HEK293T (cell line): ENCODE measurements at regions not wholly inside any gene's neighbourhood (a gene's known extent, or its start where the extent isn't known, plus 50 kb on each side); places are given as distances from the start of the nearest gene placed in this dataset.

ENCODE experiments used
- CTCF ChIA-PET: fragments of 350-600 bp; formaldehyde crosslinking; extraction: SDS; loops from one replicate; lab custom pipeline; 2021; ENCODE audit warnings: antibody characterized with exemption, inconsistent platforms; lab: Yijun Ruan, JAX
- POLR2A ChIA-PET: fragments of 350-600 bp; formaldehyde crosslinking; extraction: SDS; loops from one replicate; lab custom pipeline; 2020; ENCODE audit warnings: antibody characterized with exemption, inconsistent platforms; lab: Yijun Ruan, JAX
- DNase-seq: peaks from one replicate; pipeline ENCODE4 v3.0.0; 2012; ENCODE audit warnings: mixed read lengths; ENCODE audit errors: extremely low spot score
- ARNT ChIP-seq: fragments of 450-650 bp; IDR thresholded peaks from 2 replicates; pipeline ENCODE4 v1.6.1; 2017; ENCODE audit warnings: mild to moderate bottlenecking
- BHLHE40 ChIP-seq: fragments of 450-650 bp; IDR thresholded peaks from 2 replicates; pipeline ENCODE4 v1.6.1; 2016; ENCODE audit warnings: mild to moderate bottlenecking, moderate library complexity, borderline replicate concordance
- CTBP1 ChIP-seq: fragments of 450-650 bp; IDR thresholded peaks from 2 replicates; pipeline ENCODE4 v1.6.1; 2016; ENCODE audit warnings: borderline replicate concordance
- ELF4 ChIP-seq: fragments of 450-650 bp; IDR thresholded peaks from 2 replicates; pipeline ENCODE4 v1.6.1; 2017; ENCODE audit warnings: antibody characterized with exemption
- FOXA1 ChIP-seq: fragments of 450-650 bp; IDR thresholded peaks from 2 replicates; pipeline ENCODE4 v1.6.1; 2016; ENCODE audit warnings: mild to moderate bottlenecking
- FOXK2 ChIP-seq: fragments of 450-650 bp; IDR thresholded peaks from 2 replicates; pipeline ENCODE4 v1.6.1; 2016; ENCODE audit warnings: mild to moderate bottlenecking
- FOXM1 ChIP-seq: fragments of 450-650 bp; IDR thresholded peaks from 2 replicates; pipeline ENCODE4 v1.6.1; 2017; ENCODE audit warnings: mild to moderate bottlenecking, borderline replicate concordance
- HDGF ChIP-seq: fragments of 450-650 bp; IDR thresholded peaks from 2 replicates; pipeline ENCODE4 v1.6.1; 2017; ENCODE audit warnings: antibody characterized with exemption, borderline replicate concordance
- L3MBTL2 ChIP-seq: fragments of 450-650 bp; conservative IDR thresholded peaks from 2 replicates; pipeline ENCODE4 v1.6.1; 2016; ENCODE audit warnings: mild to moderate bottlenecking
- LEF1 ChIP-seq: fragments of 450-650 bp; IDR thresholded peaks from 2 replicates; pipeline ENCODE4 v1.6.1; 2017; ENCODE audit warnings: mild to moderate bottlenecking, borderline replicate concordance
- NFRKB ChIP-seq: fragments of 450-650 bp; IDR thresholded peaks from 2 replicates; pipeline ENCODE4 v1.6.1; 2016; ENCODE audit warnings: mild to moderate bottlenecking, moderate library complexity
- SP1 ChIP-seq: fragments of 450-650 bp; IDR thresholded peaks from 2 replicates; pipeline ENCODE4 v1.6.1; 2017
- SUZ12 ChIP-seq: fragments of 450-650 bp; IDR thresholded peaks from 2 replicates; pipeline ENCODE4 v1.6.1; 2016; ENCODE audit warnings: mild to moderate bottlenecking
- TARDBP ChIP-seq: fragments of 450-650 bp; IDR thresholded peaks from 2 replicates; pipeline ENCODE4 v1.6.1; 2016
- ZNF384 ChIP-seq: fragments of 450-650 bp; IDR thresholded peaks from 2 replicates; pipeline ENCODE4 v1.6.1; 2016
- TF ChIP-seq, protein P1 (sequence below): fragments of 450-650 bp; IDR thresholded peaks from 2 replicates; pipeline ENCODE4 v1.6.1; 2016

DNA sequence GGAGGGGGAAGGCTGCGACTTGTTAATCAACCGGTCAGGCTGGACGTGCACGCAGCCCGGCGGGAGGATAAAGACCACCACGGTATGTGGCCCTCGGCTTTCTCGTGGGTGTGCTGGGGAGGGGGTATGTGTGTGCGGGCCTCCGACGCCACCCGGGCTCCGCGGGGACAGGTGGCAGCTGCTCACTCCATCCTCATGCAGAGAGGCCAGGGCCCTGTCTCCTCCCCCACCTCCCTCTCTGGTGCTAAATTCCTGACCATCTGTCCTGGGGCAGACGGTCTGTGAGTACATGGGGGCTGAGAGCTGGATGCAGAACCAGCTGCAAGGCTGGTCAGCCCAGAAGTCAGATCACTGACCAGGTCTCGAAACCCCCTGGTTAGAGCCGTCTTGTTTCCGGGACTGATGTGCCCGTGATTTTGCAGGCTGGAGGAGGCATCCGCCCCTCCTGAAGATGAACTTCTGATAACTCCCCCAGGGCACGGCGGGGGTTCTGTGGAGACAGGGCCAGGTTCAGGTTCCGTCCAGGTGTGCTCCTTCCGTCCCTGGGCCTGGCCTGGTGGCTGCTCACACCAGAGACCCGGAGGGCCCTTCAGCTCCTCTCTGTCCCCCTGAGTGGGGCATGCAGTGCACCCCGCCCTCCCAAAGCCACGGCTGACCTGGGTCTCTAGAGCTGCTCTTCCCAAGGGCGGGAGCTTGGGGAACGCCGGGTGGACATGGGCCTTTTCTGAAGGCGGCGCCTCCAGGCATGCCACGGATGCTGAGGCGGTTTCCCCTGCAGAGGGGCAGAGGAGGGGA, 1119.7 kb downstream of the BRD1 start:
- no peak for DNase-seq
- TF ChIP-seq LEF1 = no peak
- TF ChIP-seq L3MBTL2 = no peak
- TF ChIP-seq ZNF384 = no peak
- TF ChIP-seq ARNT = no peak
- TF ChIP-seq SUZ12 = no peak
- TF ChIP-seq HDGF = no peak
- ChIA-PET CTCF (no interaction called here), POLR2A (no interaction called here)

DNA sequence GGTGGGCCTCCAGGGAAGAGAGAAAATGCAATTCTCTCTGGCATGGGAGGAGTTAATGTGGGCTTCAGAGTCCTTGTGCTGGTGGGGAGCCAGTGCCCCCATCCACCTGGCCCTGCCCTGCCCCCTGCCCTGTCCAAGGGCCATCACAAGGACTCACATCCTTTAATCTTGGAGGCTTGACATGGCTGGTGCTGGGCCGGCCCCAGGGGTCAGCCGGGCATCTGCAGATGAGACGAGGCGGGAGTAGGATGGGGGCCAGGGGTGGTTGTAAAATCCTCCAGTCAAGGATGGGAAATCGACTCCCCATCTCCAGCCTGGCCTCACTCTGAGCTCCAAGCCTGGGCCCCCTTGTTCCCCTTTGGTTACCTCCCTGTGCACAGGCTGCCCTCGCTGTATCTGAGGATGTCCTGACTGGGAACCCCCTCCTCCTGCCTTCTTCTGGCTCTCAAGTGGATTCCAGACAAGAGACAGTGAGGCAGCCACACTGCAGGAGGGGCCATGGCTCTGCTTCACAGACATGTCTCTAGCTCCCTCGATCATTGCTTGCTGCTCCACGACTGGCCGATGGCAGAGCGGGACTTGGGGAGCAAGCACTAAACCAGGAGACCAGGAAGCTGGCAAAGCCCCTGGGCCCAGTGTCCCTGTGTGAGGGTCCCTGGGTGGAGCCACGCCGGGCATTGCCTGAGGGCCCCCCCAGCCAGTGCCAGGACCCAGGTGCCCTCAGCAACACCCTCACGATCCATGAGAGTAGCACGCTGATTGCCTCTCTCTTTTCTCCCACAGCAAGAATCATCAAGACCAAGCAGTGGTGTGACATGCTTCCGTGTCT, 1120.5 kb downstream of the BRD1 start:
- ChIA-PET CTCF (no interaction called here), POLR2A (interaction anchor here (0.7 kb wide), 1 partner anchor 1208 kb away, joined by 3 read pairs; no protein-coding TSS in a partner anchor)
- no peak for TF ChIP-seq ZNF384
- no peak for TF ChIP-seq NFRKB
- no peak for TF ChIP-seq FOXK2
- no peak for TF ChIP-seq HDGF
- TF ChIP-seq, protein P1, sequence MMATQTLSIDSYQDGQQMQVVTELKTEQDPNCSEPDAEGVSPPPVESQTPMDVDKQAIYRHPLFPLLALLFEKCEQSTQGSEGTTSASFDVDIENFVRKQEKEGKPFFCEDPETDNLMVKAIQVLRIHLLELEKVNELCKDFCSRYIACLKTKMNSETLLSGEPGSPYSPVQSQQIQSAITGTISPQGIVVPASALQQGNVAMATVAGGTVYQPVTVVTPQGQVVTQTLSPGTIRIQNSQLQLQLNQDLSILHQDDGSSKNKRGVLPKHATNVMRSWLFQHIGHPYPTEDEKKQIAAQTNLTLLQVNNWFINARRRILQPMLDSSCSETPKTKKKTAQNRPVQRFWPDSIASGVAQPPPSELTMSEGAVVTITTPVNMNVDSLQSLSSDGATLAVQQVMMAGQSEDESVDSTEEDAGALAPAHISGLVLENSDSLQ = no peak
- TF ChIP-seq CTBP1 = no peak
- no peak for TF ChIP-seq L3MBTL2
- no peak for TF ChIP-seq SP1
- no peak for TF ChIP-seq SUZ12
- TF ChIP-seq BHLHE40 = no peak
- TF ChIP-seq ARNT = no peak
- TF ChIP-seq LEF1 = no peak
- TF ChIP-seq FOXM1 = no peak
- DNase-seq = no peak

DNA sequence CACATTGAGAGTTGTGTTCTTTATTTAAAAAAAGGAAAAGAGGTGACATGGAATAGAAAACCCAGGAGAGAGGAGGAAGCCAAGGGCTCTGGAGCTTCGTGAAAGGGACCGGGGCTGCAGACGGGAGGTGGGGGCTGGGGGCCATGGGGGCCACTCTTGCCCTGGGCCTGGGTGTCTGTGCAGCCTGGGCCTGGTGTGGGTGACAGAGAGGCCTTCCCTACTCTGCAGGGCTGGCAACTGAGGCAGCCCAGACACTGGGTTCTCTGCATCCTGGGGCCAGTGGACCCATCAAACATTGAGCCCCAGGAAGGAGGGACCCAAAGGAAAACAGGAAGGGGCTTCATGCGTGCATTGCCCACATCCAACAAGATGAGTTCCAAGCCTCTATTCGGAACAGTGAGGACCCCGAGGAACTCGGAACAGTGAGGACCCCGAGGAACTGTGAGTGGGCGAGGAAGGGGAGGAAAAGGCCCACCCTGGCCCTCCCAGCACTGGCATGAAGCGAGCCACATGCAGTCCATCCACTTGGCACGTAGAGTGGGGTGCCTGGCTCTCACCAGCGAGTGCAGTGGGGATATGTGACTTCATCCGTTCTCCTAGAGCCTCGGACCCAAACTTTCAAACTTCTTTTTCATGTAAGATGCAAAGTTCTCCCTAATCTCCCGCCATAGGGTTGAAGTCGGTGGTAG, 1121.6 kb downstream of the BRD1 start:
- ChIA-PET POLR2A (no interaction called here), CTCF (no interaction called here)
- TF ChIP-seq ARNT = no peak
- no peak for TF ChIP-seq HDGF
- TF ChIP-seq SUZ12 = no peak
- no peak for TF ChIP-seq FOXK2
- no peak for TF ChIP-seq FOXM1
- no peak for TF ChIP-seq CTBP1
- DNase-seq = no peak

DNA sequence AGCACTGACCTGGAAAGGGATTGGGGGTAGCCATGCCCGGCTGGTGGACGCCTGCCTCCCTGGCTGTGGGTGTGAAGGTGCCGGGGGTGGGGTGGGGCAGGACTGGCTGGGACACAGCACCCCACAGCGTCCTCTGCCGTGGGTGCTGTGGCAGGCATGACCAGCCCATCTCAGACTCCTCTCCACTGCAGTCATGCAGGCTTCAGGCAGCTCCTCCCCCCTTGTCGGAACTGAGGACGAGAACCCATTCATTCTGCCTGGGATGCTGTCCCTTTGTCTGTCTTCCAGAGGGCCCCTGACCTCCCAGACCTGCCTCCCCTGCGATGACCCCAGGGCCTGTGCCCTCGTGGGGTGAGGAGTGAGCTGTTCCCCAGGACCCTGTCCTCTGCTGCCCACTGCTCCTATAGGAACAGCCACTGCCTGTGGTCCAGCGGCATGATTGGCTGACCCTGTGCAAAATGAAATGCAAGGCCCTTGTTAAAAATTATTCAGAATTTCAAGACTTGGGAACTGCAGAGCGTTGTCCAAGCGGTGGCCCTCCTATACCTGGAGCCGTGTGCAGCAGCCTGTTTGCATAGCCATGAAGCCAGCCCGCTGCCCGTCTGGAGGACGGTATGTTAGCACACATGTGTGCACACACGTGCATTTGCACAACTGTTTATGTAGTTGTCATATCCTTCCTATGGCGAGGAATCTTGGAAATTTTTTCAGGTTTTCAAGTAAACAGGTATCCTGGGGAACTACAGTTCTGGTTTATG, 1122.3 kb downstream of the BRD1 start:
- TF ChIP-seq ELF4 = no peak
- no peak for TF ChIP-seq FOXA1
- TF ChIP-seq, protein P1 = no peak
- no peak for TF ChIP-seq TARDBP
- TF ChIP-seq SP1 = no peak
- no peak for TF ChIP-seq SUZ12
- TF ChIP-seq ARNT = no peak
- no peak for TF ChIP-seq FOXK2
- TF ChIP-seq ZNF384 = no peak
- no peak for TF ChIP-seq LEF1
- no peak for TF ChIP-seq FOXM1
- no peak for TF ChIP-seq HDGF
- TF ChIP-seq NFRKB = no peak
- no peak for TF ChIP-seq BHLHE40
- TF ChIP-seq CTBP1 = no peak
- TF ChIP-seq L3MBTL2 = no peak
- CTCF ChIA-PET = no interaction called here
- POLR2A ChIA-PET = no interaction called here
- DNase-seq = no peak

DNA sequence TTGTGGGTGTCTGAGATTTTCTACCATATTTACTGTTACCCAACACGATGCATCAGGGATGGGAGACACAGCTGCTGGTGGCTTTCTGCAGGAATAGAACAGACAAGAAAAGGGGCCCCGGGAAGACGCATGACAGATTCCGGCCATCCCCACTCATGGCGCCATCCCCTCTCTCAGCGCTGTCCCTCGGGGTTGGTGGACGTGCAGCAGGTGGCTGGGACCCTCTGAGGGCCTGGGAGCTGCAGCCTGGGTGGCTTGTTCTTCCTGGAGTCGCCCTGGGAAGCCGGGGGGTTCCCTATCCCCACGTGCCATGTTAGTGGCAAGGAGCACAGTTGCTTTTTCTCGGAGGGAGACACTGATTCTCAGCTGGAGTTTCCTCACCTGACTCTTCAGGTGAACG, 1123.3 kb downstream of the BRD1 start:
- TF ChIP-seq TARDBP = no peak
- TF ChIP-seq FOXM1 = no peak
- TF ChIP-seq BHLHE40 = no peak
- no peak for TF ChIP-seq FOXA1
- TF ChIP-seq, protein P1 = no peak
- TF ChIP-seq SP1 = no peak
- no peak for TF ChIP-seq L3MBTL2
- no peak for TF ChIP-seq HDGF
- TF ChIP-seq ELF4 = no peak
- no peak for TF ChIP-seq CTBP1
- TF ChIP-seq LEF1 = no peak
- CTCF ChIA-PET = no interaction called here
- POLR2A ChIA-PET = no interaction called here
- no peak for DNase-seq
